IPS-18a (cell line): ENCODE measurements at regions not wholly inside any gene's neighbourhood (a gene's known extent, or its start where the extent isn't known, plus 50 kb on each side); places are given as distances from the start of the nearest gene placed in this dataset.
"Not testable (repeated sequence)": the region's sequence is repeated elsewhere in the genome, so short reads cannot be mapped to it uniquely, and the experiment has no call there.

Source experiments
- H3K27ac ChIP-seq: one replicate; pipeline ENCODE4 v1.5.1; 2013; ENCODE audit warnings: low read length
- H3K27me3 ChIP-seq: one replicate; pipeline ENCODE4 v1.6.1; 2013; ENCODE audit warnings: mild to moderate bottlenecking, low read length; ENCODE audit not compliant: control insufficient read depth, insufficient read depth
- H3K36me3 ChIP-seq: one replicate; pipeline ENCODE4 v1.6.1; 2013; ENCODE audit warnings: low read depth, low read length; ENCODE audit not compliant: control insufficient read depth
- H3K4me1 ChIP-seq: one replicate; pipeline ENCODE4 v1.6.1; 2013; ENCODE audit warnings: low read depth, low read length; ENCODE audit not compliant: control insufficient read depth
- H3K4me3 ChIP-seq: one replicate; pipeline ENCODE4 v1.5.1; 2013; ENCODE audit warnings: low read length
- H3K9ac ChIP-seq: one replicate; pipeline ENCODE4 v1.6.1; 2013; ENCODE audit warnings: mild to moderate bottlenecking, low read length, moderate library complexity
- H3K9me3 ChIP-seq: one replicate; pipeline ENCODE4 v1.6.1; 2013; ENCODE audit warnings: low read depth, low read length; ENCODE audit not compliant: control insufficient read depth

DNA sequence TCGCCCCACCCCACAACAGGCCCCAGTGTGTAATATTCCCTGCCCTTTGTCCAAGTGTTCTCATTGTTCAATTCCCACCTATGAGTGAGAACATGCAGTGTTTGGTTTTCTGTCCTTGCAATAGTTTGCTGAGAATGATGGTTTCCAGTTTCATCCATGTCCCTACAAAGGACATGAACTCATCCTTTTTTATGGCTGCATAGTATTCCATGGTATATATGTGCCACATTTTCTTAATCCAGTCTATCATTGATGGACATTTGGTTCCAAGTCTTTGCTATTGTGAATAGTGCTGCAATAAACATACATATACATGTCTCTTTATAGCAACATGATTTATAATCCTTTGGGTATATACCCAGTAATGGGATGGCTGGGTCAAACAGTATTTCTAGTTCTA, 132.7 kb downstream of the SNX10 start:
- not testable (repeated sequence) for H3K4me3 ChIP-seq, H3K9ac ChIP-seq, H3K9me3 ChIP-seq, H3K27me3 ChIP-seq, H3K27ac ChIP-seq, H3K36me3 ChIP-seq
- peaks cover 15% of the 10 kb centered on the region for H3K4me1 ChIP-seq

DNA sequence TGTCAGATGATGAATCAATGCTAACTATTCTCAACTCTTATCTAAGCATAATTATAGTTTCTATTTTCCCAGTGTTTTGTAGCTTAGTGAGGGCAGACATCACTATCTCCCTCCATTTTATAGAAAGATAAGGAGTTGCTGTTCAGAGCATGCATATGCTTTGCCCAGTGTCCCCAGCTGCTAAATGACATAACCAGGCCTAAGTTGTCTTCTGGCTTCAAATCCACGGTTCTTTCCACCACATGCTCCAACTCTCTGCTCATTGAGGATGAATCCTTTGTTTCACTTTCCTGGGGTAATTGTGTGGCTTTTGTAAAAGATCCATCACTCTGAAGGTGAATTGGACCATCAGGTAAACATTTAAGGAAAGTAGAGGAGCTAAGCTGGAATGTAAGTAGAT, 134.0 kb downstream of the SNX10 start:
- Histone ChIP-seq H3K27ac (no peak overlapping the region), H3K9me3 (no peaks in the 10 kb centered on the region), H3K9ac (no peak overlapping the region), H3K27me3 (no peaks in the 10 kb centered on the region), H3K36me3 (no peaks in the 10 kb centered on the region), H3K4me1 (peaks cover 11% of the 10 kb centered on the region), H3K4me3 (no peak overlapping the region)

DNA sequence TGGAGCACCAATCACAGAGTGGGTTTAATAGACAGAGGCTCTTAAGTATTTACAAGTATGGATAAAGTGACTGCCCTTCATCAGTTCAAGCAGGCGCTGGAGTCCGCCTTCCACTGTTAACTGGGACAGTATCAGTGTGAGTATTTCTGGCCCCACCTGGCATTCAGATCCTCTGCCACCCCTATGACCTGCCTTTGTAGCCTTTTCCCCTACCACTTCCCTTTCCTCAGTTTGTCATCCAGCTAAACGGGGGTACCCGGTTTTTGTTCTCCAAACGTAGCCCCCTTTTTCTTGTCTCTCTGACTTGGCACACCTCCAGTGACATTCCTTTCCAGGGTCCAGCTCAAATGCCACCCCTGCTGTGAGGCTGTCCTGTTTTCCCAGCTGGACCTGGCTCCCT, 134.4 kb downstream of the SNX10 start:
- no peaks in the 10 kb centered on the region for H3K36me3 ChIP-seq
- H3K27ac ChIP-seq, result no peak overlapping the region
- H3K9ac ChIP-seq, result no peak overlapping the region
- H3K27me3 ChIP-seq, result no peaks in the 10 kb centered on the region
- H3K4me3 ChIP-seq, result no peak overlapping the region
- no peaks in the 10 kb centered on the region for H3K9me3 ChIP-seq
- peaks cover 6% of the 10 kb centered on the region for H3K4me1 ChIP-seq

DNA sequence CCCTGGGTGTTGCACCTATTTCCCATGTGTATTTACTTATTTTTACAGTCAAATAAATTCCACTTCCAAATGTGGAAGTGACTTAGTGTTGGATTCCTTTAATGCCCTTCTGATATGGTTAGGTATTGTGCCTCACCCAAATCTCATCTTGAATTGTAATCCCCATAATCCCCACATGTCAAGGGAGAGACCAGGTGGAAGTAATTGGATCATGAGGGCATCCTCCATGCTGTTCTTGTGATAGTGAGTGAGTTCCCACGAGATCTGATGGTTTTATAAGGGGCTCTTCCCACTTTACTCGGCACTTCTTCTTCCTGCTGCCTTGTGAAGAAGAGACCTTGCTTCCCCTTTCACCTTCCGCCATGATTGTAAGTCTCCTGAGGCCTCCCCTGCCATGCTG, 136.9 kb downstream of the SNX10 start:
- Histone ChIP-seq H3K36me3 (no peaks in the 10 kb centered on the region), H3K4me3 (no peak overlapping the region), H3K9ac (no peak overlapping the region), H3K4me1 (no peaks in the 10 kb centered on the region), H3K27ac (no peak overlapping the region), H3K9me3 (no peaks in the 10 kb centered on the region), H3K27me3 (no peaks in the 10 kb centered on the region)

DNA sequence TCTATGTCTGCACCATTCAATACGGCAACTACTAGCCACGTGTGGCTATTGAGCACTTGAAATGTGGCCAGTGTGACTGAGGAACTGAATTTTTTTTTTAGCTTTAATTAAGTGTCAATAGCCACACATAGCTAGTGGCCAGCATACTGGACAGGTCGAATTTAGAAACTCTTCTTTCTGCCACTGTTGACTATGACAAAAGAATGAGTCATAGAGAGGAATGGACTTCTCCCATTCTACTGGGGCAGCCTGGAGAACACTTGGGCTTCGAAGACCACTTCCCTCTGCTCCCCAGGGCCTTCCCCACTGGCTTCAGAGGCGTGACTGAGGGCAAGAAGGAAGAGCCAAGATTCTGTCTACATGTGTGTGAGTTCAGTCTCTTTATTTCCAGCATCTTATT, 137.5 kb downstream of the SNX10 start:
- H3K4me1 ChIP-seq, result no peaks in the 10 kb centered on the region
- no peaks in the 10 kb centered on the region for H3K27me3 ChIP-seq
- no peaks in the 10 kb centered on the region for H3K36me3 ChIP-seq
- no peak overlapping the region for H3K27ac ChIP-seq
- no peak overlapping the region for H3K9ac ChIP-seq
- no peaks in the 10 kb centered on the region for H3K9me3 ChIP-seq
- no peak overlapping the region for H3K4me3 ChIP-seq

DNA sequence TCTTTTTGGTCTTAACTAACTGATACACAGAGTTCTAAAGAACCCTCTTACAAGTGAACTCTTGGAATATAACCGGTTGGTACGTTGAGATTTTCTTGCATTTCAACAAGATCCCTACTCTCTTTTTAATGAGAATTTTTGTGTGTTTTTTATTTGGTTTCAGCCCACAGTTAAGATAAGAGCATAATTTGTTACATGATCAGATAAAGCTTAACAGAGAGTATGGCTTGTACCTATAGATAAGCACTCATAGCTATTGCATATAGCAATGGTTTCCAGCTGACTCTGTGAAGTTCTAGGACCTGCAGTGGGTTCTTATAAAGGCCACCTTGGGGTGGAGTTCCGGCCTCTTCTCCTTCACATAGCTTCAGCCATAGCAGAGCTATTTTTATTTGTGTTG, 143.3 kb downstream of the SNX10 start:
- Histone ChIP-seq H3K27ac (no peak overlapping the region), H3K36me3 (no peaks in the 10 kb centered on the region), H3K9ac (no peak overlapping the region), H3K9me3 (no peaks in the 10 kb centered on the region), H3K4me3 (no peak overlapping the region), H3K4me1 (no peaks in the 10 kb centered on the region), H3K27me3 (no peaks in the 10 kb centered on the region)

DNA sequence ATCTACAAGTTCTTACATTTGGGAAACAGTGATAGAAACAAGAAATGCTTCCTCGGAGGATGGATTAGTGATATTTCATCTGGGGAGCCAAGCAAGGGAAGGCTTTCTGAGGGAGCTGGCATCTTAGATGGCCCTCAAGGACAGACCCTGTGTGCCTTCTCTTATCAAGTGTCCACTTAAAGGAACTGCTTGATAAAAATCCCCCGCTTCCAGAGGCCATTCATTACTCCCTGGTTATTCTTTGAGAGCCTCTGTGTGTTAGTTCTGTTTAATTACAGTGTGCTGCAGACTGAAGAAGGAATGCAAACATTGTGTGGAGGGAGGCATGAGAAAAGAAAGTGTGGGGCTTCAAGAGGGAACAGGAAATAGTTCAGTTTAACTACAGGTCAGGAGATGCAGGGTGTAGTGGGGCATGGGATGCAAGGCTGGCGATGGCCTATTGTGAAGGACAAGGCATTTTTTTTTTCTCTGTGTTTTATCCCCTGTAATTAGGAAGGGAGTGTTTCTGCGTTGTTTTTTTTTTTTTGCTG, 145.4 kb downstream of the SNX10 start:
- Histone ChIP-seq H3K9ac (no peak overlapping the region), H3K27me3 (no peaks in the 10 kb centered on the region), H3K36me3 (no peaks in the 10 kb centered on the region), H3K9me3 (no peaks in the 10 kb centered on the region), H3K27ac (no peak overlapping the region), H3K4me3 (no peak overlapping the region), H3K4me1 (peaks cover 16% of the 10 kb centered on the region)

DNA sequence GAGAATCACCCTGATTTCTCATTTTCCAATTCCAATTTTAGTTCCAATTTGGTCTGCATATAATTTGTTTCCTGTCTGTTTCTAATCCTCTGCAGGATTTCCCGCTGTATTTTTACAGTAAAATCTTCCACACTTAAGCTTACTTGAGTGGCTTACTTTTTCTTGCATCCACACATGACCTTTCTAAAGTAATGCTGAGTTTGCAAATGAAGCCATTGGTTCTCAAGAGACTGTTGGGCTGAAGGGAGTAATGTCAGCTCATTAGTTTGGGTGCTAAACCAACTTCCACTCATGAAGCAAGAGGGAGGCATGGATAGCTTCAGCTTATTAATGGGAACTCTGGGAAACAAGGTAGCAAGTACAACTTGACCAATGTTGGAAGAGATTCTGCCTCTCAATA, 146.4 kb downstream of the SNX10 start:
- Histone ChIP-seq H3K9ac (no peak overlapping the region), H3K36me3 (no peaks in the 10 kb centered on the region), H3K4me1 (peaks cover 16% of the 10 kb centered on the region), H3K27ac (no peak overlapping the region), H3K9me3 (no peaks in the 10 kb centered on the region), H3K27me3 (no peaks in the 10 kb centered on the region), H3K4me3 (no peak overlapping the region)

DNA sequence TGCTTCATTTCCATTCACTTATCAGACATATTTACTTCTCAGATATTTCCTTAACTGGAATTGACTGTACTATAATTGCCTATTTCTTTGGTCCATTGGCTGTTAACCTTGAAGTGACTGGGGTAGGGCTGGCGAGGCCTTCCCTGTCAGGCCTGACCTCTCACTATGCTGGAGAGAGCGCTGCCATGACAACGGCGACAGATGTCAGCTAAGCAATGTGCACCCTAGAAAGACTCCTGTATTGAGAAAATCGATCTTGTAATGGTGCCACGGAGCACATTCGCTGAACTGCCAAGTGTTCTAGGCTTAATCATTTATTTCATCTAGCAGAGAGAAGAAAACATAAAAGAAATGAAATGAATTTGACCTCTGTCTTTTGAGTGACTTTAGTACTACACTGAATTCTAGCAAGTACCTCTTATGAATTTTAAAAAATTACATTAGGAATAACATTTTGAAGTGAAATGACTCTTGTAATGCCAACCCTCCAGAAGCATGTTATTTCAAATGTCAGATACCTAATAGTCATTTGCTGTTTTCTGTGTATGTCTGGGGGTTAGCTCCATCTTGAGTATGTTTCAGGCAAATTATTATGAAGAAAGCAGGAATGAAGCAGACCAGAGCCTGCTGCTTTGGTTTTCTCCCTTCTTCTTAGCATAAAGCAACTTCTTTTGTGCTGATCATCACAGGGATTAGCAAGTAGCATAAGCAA, 148.0 kb downstream of the SNX10 start:
- no peaks in the 10 kb centered on the region for H3K36me3 ChIP-seq
- H3K9me3 ChIP-seq, result no peaks in the 10 kb centered on the region
- H3K27me3 ChIP-seq, result no peaks in the 10 kb centered on the region
- H3K4me1 ChIP-seq, result peaks cover 16% of the 10 kb centered on the region
- no peak overlapping the region for H3K27ac ChIP-seq
- H3K4me3 ChIP-seq, result no peak overlapping the region
- no peak overlapping the region for H3K9ac ChIP-seq

DNA sequence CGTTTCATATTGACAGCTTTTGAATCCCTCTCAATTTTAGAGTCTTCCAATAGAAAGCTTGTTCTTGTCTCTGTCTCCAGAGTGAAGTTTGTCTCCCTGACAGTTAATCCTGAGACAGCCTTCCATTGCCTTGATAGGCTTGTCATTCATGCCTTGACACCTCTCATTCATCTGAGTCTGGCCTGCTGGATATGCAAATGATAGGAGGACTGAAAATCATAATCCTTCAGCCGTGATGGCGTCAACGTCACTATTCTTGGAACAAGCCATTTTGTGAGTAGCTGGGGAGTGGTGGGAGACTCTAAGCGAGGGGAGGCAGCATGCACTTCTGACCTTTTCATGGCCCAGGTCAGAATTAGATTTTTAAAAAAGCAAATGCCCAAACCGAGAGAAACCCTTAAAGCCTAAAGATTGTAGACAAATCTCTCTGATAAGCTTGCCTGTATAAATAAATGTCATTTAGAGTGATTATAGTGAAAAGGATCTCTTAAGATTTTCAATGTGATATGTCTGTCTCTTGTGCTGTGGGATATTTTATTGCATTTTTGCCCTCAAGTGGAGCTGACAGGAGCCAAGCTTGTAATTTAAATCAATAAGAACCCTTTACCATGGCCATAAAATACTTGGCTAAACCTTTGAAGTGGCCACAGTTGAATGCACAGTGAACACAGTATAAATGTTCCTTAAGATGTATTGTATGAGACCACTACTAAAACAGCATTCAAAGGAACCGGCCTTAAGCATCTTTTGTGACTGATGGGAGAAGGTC, 148.8 kb downstream of the SNX10 start:
- H3K27me3 ChIP-seq, result no peaks in the 10 kb centered on the region
- H3K9ac ChIP-seq, result no peak overlapping the region
- H3K4me3 ChIP-seq, result no peak overlapping the region
- H3K36me3 ChIP-seq, result no peaks in the 10 kb centered on the region
- no peaks in the 10 kb centered on the region for H3K9me3 ChIP-seq
- H3K27ac ChIP-seq, result no peak overlapping the region
- H3K4me1 ChIP-seq, result peaks cover 16% of the 10 kb centered on the region

DNA sequence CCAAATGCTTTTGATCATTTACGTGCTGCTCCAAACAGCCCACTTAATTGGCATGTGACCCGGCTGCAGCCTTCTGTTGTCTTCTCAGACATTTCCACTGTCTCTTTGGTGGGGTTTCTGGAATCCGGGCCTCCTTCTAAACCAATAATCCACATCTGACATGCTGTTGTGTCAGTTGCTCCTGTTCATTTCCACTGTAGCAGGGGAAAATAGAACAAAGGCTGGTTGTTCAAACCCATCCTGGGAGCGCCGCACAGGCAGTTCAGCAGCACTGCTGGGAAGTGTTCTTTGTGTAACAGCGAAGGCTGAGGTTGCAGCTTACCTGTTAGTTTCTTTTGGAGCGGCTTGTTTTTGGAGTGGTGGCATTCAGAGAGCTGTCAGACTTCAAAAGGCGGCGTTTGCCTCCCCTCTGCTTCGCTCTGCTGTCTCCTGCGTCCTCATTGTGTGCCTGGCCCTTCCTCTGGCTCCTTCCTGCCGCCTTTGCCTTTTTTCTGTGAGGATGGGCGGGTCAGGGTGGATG, 149.4 kb downstream of the SNX10 start:
- Histone ChIP-seq H3K4me1 (peaks cover 16% of the 10 kb centered on the region), H3K27me3 (no peaks in the 10 kb centered on the region), H3K27ac (no peak overlapping the region), H3K9ac (no peak overlapping the region), H3K36me3 (no peaks in the 10 kb centered on the region), H3K9me3 (no peaks in the 10 kb centered on the region), H3K4me3 (no peak overlapping the region)
